Stimulated activated CD8-positive, alpha-beta memory T cell treated with anti-CD3 and anti-CD28 coated beads, Interleukin-12 subunit alpha, Interleukin-12 subunit beta, amount 100 ng/mL, for 24 hours (primary cell): ENCODE measurements at regions not wholly inside any gene's neighbourhood (a gene's known extent, or its start where the extent isn't known, plus 50 kb on each side); places are given as distances from the start of the nearest gene placed in this dataset.

Experiments used
- DNase-seq: peaks from one replicate; pipeline ENCODE4 v3.0.0-alpha.2; 2020; ENCODE audit errors: extremely low read depth

GRCh38 chr2:126748188-126748760 is 92.3 kb downstream of the GYPC start:
- no peak for DNase-seq

- DNase-seq, result no peak
Measured at GRCh38 chr2:126748929-126749518, 93.1 kb downstream of the GYPC start.

DNA sequence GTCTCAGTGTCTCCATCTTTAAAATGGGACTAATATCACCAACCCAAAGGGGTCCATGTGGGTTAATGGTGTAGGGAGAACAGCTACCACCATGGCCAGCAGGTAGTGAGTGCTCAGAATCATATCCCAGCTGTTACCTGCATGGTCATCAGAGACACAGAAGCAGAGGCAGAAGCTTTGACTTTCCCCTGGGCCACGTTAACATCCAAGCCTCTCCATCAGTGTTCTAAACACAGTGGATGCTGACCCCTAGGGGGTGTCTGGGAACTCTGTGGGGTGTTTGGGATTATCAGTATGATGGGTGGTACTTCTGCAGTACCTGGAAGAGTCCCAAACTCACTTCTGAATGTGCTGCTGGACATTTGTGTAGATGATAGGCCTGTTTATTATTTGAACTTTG is 93.6 kb downstream of the GYPC start:
- DNase-seq, result no peak

DNA sequence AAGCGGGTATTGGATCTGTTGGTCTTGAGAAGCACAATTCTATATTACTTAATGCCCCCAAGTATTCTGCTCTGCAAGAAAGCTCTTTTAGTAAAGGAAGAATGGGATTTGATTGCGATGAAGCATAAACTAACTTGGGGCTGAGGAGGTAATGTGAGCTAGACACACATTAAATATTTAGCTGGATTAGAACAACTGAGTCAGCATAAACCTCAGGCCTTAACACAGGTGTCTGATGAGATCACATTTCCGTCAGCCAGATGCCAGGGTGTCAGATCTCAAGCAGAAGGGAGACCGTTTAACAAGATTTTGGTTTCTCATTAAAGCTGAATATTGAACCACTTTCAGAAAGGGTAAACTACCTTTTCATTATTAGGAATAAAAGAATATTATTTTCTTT is 94.5 kb downstream of the GYPC start:
- no peak for DNase-seq

- no peak for DNase-seq
Measured at GRCh38 chr2:126751477-126751876, 95.5 kb downstream of the GYPC start.

GRCh38 chr2:126752876-126753275 is 96.9 kb downstream of the GYPC start:
- DNase-seq, result no peak

DNA sequence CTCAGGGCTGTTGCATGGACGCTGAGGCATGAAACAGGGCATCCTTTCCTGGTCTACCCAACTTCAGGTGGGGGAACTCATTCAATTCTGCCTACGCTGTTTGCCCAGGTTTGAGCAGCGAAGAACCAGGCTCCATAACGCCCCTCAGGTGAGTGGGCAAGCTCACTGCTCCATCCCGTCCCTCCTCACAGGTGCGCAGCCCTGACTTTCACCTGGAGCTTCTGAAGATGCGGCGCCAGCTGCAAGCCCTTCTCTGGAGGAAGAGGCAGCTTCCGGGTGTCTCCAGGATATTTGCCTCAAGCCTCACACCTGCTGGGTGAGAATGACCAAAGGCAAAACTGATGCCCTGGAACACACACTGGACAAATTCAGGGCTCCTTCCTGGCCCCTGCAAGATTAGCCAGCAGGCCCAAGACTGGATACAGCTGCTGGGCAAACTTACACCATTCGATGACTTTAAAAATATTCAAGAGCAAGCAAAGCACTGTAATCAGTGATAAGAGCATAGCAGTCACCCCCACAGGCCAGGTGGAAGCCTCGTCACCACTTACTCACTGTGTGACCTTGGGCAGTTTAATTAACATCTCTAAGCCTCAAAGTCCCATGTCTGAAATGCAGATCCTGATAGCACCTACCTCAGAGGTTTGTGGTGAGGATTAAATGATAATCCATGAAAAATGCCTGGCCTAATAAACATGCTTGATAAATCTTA is 97.7 kb downstream of the GYPC start:
- DNase-seq, result no peak

- no peak for DNase-seq
Measured at GRCh38 chr2:126754240-126755004, 98.5 kb downstream of the GYPC start.

- no peak for DNase-seq
Measured at GRCh38 chr2:126756125-126756524, 100.2 kb downstream of the GYPC start.

DNA sequence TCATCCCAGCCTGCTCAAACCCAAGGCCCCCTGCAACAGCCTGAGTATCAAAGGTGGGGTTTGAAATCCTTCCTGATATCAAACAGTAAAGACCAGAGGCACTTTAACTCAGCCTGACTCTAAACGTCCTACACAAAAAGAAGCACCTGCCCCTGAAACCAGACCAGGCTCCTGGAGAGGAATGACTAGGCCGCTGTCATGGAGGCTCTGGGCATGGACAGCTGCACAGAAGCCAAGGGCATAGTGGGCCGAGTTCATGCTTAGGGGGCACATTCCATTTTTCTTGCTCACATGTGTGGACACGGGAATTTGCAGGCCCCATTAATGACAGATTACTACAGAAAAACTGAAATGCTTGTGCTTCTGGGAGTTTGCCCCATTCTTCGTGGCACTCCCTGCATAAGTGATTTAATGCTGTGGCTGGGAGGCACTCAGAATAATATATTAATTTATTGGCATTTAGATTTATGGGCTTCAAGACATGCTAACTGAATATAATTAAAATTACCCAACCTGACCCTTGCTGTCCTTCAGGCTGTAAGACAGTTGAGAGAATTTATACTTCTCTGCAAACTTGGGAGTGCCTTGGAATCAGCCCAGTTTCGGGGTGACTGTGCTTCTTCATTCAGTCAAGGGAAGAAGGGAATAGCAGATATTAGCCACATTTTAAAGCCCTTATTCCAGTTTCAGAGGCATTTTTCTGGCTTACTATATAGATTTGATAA is 105.5 kb downstream of the GYPC start:
- DNase-seq, result no peak

GRCh38 chr2:126761981-126762878 is 106.3 kb downstream of the GYPC start:
- peak; percentile 12 for DNase-seq

GRCh38 chr2:126764686-126765265 is 108.8 kb downstream of the GYPC start:
- no peak for DNase-seq

GRCh38 chr2:126765395-126765794 is 109.4 kb downstream of the GYPC start:
- DNase-seq, result no peak

DNA sequence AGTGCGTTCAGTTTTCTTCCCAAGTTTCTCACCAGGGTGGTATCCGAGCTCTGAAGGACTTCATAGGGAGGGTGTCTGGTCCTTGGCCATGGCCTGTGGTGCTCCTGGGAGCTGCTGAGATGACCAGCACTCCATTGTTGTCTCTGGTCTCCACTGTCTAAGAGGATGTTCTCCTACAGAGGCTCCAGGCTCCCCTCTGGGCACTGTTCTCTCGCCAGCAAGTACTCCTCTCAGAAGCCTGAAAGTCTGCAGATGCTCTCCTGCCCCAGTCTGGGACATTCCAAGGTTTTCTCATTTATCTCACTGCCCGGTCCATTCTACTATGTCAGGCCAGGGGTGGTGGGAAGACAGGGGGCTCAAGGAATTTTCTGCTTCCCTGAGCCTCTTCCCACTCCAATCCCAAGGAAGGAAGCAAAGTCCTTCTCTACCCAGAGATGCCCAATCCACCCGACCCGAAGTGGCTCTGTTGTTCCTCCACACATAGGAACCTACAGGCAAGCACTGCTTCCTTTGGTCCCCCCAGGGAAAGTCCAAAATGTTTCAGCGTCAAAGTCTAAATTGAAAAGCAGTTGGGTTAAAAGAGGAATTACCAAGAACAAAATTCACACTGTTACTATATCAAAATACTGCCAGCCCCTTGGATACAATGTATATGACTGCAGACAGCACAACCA is 110.5 kb downstream of the GYPC start:
- no peak for DNase-seq

DNA sequence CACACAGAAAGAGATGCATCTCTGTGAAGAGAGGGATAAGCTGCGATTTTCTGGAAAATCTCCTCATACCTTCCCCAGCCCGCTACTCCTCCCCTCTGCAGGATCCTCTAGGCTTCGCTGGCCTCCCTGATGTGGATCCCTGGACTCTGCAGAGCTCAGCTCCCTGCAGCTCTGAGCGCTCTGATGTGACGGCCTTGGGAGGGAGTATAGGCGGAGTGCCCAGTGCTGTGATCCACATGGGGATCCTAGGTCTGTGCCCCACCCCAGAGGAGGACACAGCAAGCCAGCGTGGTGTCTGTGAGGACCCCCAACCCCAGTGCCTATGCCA is 111.0 kb downstream of the GYPC start:
- no peak for DNase-seq

DNA sequence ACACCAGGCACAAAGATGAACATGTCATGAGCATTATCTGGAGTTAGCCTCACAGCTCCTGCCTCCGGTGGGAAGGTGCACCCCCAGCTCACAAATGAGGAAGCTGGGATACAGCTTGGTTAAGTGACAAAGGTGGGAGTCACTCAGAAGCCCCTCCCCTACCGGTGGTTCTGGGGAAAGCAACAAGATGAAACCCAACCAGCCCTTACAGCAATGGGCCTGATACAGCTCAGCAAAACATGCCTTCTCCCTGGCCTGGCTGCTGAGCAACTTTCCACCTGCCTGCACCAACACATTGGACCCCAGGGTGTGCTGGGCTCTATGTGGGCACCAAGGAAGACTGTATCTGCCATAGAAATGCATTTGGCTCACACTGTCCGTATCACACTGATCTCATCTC is 113.2 kb downstream of the GYPC start:
- no peak for DNase-seq

- DNase-seq, result no peak
Measured at GRCh38 chr2:126770466-126770865, 114.5 kb downstream of the GYPC start.

GRCh38 chr2:126771094-126771493 is 115.1 kb downstream of the GYPC start:
- no peak for DNase-seq

DNA sequence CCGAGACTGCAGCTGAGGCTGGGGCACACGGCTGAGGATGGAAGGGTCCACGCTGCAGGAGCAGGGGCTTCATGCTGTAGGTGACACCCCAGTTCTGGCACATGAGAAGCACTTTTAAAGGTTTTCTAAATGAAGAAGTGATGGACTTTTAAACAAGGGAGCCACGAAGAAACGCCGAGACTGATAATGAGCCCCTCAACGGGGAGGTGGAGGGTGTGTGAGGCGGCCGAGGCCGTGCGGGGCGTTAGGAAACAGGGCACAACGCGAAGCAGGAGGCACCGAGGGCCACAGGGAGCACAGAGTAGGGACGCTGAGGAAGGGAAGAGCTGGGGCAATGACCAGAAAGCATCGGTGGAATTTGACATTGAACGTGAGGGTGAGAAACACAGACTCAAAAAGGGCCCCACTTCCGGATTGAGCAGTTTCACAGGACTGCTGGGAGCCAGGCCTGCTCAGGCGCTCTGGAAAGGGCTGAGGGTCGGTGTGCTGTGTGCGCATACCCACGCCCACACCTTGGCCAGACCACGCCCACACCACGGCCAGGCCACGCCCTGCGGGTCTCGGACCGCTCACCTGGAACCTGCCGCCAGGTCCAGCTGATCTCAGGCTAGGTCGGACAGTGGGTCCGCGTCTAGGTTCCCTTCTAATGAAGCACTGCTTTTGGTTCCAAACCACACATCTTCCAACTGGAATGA is 115.7 kb downstream of the GYPC start:
- DNase-seq, result no peak

DNA sequence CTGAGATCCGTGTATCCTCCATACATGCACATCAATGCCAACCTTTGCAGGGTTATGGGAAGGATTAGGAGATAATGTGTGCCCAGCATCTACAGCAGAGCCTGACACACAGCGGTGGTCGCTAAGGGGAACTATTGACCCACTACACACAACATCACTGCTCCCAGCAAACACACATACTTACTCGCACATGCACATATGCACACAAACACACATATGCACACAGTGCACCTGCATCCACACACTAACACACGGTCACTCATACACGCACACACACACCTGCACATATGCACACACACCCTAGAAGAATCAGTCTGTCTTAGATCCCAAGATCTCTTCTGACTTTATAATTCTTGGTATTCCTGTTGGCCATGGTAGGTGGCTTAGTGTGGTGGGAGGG is 118.3 kb downstream of the GYPC start:
- no peak for DNase-seq
